ENCODE measurements at regions not wholly inside any gene's neighbourhood (a gene's known extent, or its start where the extent isn't known, plus 50 kb on each side); places are given as distances from the start of the nearest gene placed in this dataset.
"Not testable (repeated sequence)": the region's sequence is repeated elsewhere in the genome, so short reads cannot be mapped to it uniquely, and the experiment has no call there.

- no peak overlapping the region for H3K27ac ChIP-seq (ENCODE audit: low read depth, low read length)
- no peaks in the 10 kb centered on the region for H3K9me3 Mint-ChIP-seq (ENCODE audit: unreplicated experiment)
- no peak for DNase-seq (ENCODE audit: low read depth)
- H3K4me1 ChIP-seq (ENCODE audit: insufficient read depth, low read length): no peaks in the 10 kb centered on the region
- H3K79me2 ChIP-seq (ENCODE audit: insufficient read depth, low read length): no peaks in the 10 kb centered on the region
- H3K36me3 Mint-ChIP-seq (ENCODE audit: low read depth, unreplicated experiment): no peaks in the 10 kb centered on the region
- H3K4me3 Mint-ChIP-seq (ENCODE audit: unreplicated experiment): peak overlapping the region; percentile 25
- H3K4me3 ChIP-seq (ENCODE audit: insufficient read depth, low read depth, low read length): no peak overlapping the region
- no peaks in the 10 kb centered on the region for H4K20me1 ChIP-seq (ENCODE audit: insufficient read depth, low read length)
- no peak overlapping the region for H3K4me2 ChIP-seq (ENCODE audit: low read length)
- peaks cover 6% of the 10 kb centered on the region for H3K4me1 Mint-ChIP-seq (ENCODE audit: low read depth, unreplicated experiment)
- H3K27me3 Mint-ChIP-seq (ENCODE audit: low read depth, unreplicated experiment): no peaks in the 10 kb centered on the region
- H3K9ac ChIP-seq (ENCODE audit: low read length): no peak overlapping the region
- H3K9me3 ChIP-seq (ENCODE audit: insufficient read depth, low read depth, low read length): no peaks in the 10 kb centered on the region
- no peaks in the 10 kb centered on the region for H3K36me3 ChIP-seq (ENCODE audit: insufficient read depth, low read length)
- TF ChIP-seq CTCF (IDR thresholded peaks at IDR 0.05; ENCODE audit: insufficient read depth, low read depth, low read length) (no peak), EZH2 (IDR thresholded peaks at IDR 0.05; ENCODE audit: insufficient read depth, low read length) (no peak)
- H3K27me3 ChIP-seq (ENCODE audit: insufficient read depth, low read length): no peaks in the 10 kb centered on the region
- H2AFZ ChIP-seq (ENCODE audit: low read depth, low read length): no peak overlapping the region
- no peak for FAIRE-seq
- no peak overlapping the region for H3K27ac Mint-ChIP-seq (ENCODE audit: unreplicated experiment)
Observed at GRCh38 chr4:59712470-59712869, 1487.7 kb upstream of the ADGRL3 start.

GRCh38 chr4:59724286-59724685, 1475.8 kb upstream of the ADGRL3 start:
- H3K4me1 ChIP-seq (ENCODE audit: insufficient read depth, low read length); H3K27ac ChIP-seq (ENCODE audit: low read depth, low read length); H3K4me3 Mint-ChIP-seq (ENCODE audit: unreplicated experiment); H3K9ac ChIP-seq (ENCODE audit: low read length); FAIRE-seq; H3K4me3 ChIP-seq (ENCODE audit: insufficient read depth, low read depth, low read length); H2AFZ ChIP-seq (ENCODE audit: low read depth, low read length); H3K27ac Mint-ChIP-seq (ENCODE audit: unreplicated experiment); H3K27me3 Mint-ChIP-seq (ENCODE audit: low read depth, unreplicated experiment); H3K36me3 ChIP-seq (ENCODE audit: insufficient read depth, low read length); H3K4me2 ChIP-seq (ENCODE audit: low read length); H3K79me2 ChIP-seq (ENCODE audit: insufficient read depth, low read length); H3K36me3 Mint-ChIP-seq (ENCODE audit: low read depth, unreplicated experiment); H3K9me3 ChIP-seq (ENCODE audit: insufficient read depth, low read depth, low read length); DNase-seq (ENCODE audit: low read depth); H4K20me1 ChIP-seq (ENCODE audit: insufficient read depth, low read length); H3K27me3 ChIP-seq (ENCODE audit: insufficient read depth, low read length): not testable (repeated sequence)
- H3K9me3 Mint-ChIP-seq (ENCODE audit: unreplicated experiment): peaks cover 13% of the 10 kb centered on the region
- peaks cover 12% of the 10 kb centered on the region for H3K4me1 Mint-ChIP-seq (ENCODE audit: low read depth, unreplicated experiment)

- no peak for FAIRE-seq
- peaks cover 22% of the 10 kb centered on the region for H3K4me1 Mint-ChIP-seq (ENCODE audit: low read depth, unreplicated experiment)
- Histone ChIP-seq H3K4me2 (ENCODE audit: low read length) (no peak overlapping the region), H2AFZ (ENCODE audit: low read depth, low read length) (no peak overlapping the region), H3K27me3 (ENCODE audit: insufficient read depth, low read length) (no peaks in the 10 kb centered on the region), H3K36me3 (ENCODE audit: insufficient read depth, low read length) (no peaks in the 10 kb centered on the region), H3K9me3 (ENCODE audit: insufficient read depth, low read depth, low read length) (no peaks in the 10 kb centered on the region), H3K9ac (ENCODE audit: low read length) (no peak overlapping the region), H3K4me1 (ENCODE audit: insufficient read depth, low read length) (no peaks in the 10 kb centered on the region), H3K79me2 (ENCODE audit: insufficient read depth, low read length) (no peaks in the 10 kb centered on the region), H3K4me3 (ENCODE audit: insufficient read depth, low read depth, low read length) (no peak overlapping the region), H4K20me1 (ENCODE audit: insufficient read depth, low read length) (no peaks in the 10 kb centered on the region), H3K27ac (ENCODE audit: low read depth, low read length) (no peak overlapping the region)
- no peak for DNase-seq (ENCODE audit: low read depth)
- H3K27me3 Mint-ChIP-seq (ENCODE audit: low read depth, unreplicated experiment): no peaks in the 10 kb centered on the region
- no peaks in the 10 kb centered on the region for H3K36me3 Mint-ChIP-seq (ENCODE audit: low read depth, unreplicated experiment)
- peaks cover 3% of the 10 kb centered on the region for H3K9me3 Mint-ChIP-seq (ENCODE audit: unreplicated experiment)
- TF ChIP-seq EZH2 (IDR thresholded peaks at IDR 0.05; ENCODE audit: insufficient read depth, low read length) (no peak), CTCF (IDR thresholded peaks at IDR 0.05; ENCODE audit: insufficient read depth, low read depth, low read length) (no peak)
- H3K27ac Mint-ChIP-seq (ENCODE audit: unreplicated experiment): peak overlapping the region; percentile 68
- no peak overlapping the region for H3K4me3 Mint-ChIP-seq (ENCODE audit: unreplicated experiment)
Observed at GRCh38 chr4:59727745-59728144, 1472.4 kb upstream of the ADGRL3 start.

Data from astrocyte (in vitro differentiated cells and primary cell).